ENCODE measurements at regions not wholly inside any gene's neighbourhood (a gene's known extent, or its start where the extent isn't known, plus 50 kb on each side); places are given as distances from the start of the nearest gene placed in this dataset.

- FAIRE-seq (no peak), DNase-seq (ENCODE audit: low read depth, low spot score) (no peak), ATAC-seq (peak; percentile 19; the same call in 2 of the 3 replicates)
- WGBS (ENCODE audit: insufficient coverage, insufficient replicate concordance, low lambda C conversion rate, missing lambda C conversion rate) = 51% methylated on average over 7 of the region's 7 CpGs
- Histone ChIP-seq H3K36me3 (ENCODE audit: control insufficient read depth in 2 of 2, insufficient read depth in 2 of 2, low read length in 1 of 2) (no peaks in the 10 kb centered on the region), H3K4me1 (ENCODE audit: control insufficient read depth, insufficient read depth, low read length) (no peaks in the 10 kb centered on the region), H3K27ac (ENCODE audit: control insufficient read depth, insufficient read depth) (no peak overlapping the region), H3K4me2 (ENCODE audit: control insufficient read depth, insufficient read depth) (no peak overlapping the region), H2AFZ (ENCODE audit: control insufficient read depth, low read depth, low read length) (no peak overlapping the region), H4K20me1 (ENCODE audit: control insufficient read depth, insufficient read depth) (no peaks in the 10 kb centered on the region), H3K27me3 (replicated peaks in 1 of 2; ENCODE audit: control insufficient read depth in 2 of 2, insufficient read depth in 2 of 2, low read length in 1 of 2) (no peaks in the 10 kb centered on the region), H3K9ac (ENCODE audit: control insufficient read depth, insufficient read depth, low read length) (no peak overlapping the region), H3K4me3 (no peak overlapping the region), H3K9me3 (replicated peaks; ENCODE audit: control insufficient read depth, insufficient read depth, low read length) (no peaks in the 10 kb centered on the region), H3K79me2 (ENCODE audit: control insufficient read depth, insufficient read depth, low read length) (no peaks in the 10 kb centered on the region)
- ChIA-PET SMC1A (ENCODE audit: uncharacterized antibody, unreplicated experiment) (interaction anchor here (1.1 to 1.4 kb wide), 3 partner anchors 18 to 77 kb away, joined by 3 to 6 read pairs (median 4); no protein-coding TSS in a partner anchor), POLR2A (interaction anchor here (1.1 kb wide), 1 partner anchor 23 kb away, joined by 3 read pairs; no protein-coding TSS in a partner anchor), RAD21 (ENCODE audit: unreplicated experiment) (interaction anchor here (0.9 kb wide), 1 partner anchor 31 kb away, joined by 3 read pairs; no protein-coding TSS in a partner anchor), CTCF (no interaction called here)
- intact Hi-C loops (cut with micrococcal nuclease; ENCODE audit: unreplicated experiment) = no loop called here
- TF ChIP-seq ZZZ3 (IDR thresholded peaks at IDR 0.05; ENCODE audit: control insufficient read depth, insufficient read length, low read depth) (no peak), CHD1 (IDR thresholded peaks at IDR 0.05; ENCODE audit: low read depth, low read length) (no peak), NFYA (IDR thresholded peaks at IDR 0.05; ENCODE audit: borderline replicate concordance, low read depth, low read length) (no peak), PKNOX1 (IDR thresholded peaks at IDR 0.05) (no peak), SP1 (IDR thresholded peaks at IDR 0.05; ENCODE audit: low read depth, low read length) (no peak), KDM1A (IDR thresholded peaks at IDR 0.05; ENCODE audit: borderline replicate concordance) (no peak), NFYB (IDR thresholded peaks at IDR 0.05; ENCODE audit: insufficient read depth, low read depth, low read length) (no peak), CHD4 (IDR thresholded peaks at IDR 0.05) (no peak), NFXL1 (IDR thresholded peaks at IDR 0.05; ENCODE audit: borderline replicate concordance) (no peak)
- TF ChIP-seq, protein P1, sequence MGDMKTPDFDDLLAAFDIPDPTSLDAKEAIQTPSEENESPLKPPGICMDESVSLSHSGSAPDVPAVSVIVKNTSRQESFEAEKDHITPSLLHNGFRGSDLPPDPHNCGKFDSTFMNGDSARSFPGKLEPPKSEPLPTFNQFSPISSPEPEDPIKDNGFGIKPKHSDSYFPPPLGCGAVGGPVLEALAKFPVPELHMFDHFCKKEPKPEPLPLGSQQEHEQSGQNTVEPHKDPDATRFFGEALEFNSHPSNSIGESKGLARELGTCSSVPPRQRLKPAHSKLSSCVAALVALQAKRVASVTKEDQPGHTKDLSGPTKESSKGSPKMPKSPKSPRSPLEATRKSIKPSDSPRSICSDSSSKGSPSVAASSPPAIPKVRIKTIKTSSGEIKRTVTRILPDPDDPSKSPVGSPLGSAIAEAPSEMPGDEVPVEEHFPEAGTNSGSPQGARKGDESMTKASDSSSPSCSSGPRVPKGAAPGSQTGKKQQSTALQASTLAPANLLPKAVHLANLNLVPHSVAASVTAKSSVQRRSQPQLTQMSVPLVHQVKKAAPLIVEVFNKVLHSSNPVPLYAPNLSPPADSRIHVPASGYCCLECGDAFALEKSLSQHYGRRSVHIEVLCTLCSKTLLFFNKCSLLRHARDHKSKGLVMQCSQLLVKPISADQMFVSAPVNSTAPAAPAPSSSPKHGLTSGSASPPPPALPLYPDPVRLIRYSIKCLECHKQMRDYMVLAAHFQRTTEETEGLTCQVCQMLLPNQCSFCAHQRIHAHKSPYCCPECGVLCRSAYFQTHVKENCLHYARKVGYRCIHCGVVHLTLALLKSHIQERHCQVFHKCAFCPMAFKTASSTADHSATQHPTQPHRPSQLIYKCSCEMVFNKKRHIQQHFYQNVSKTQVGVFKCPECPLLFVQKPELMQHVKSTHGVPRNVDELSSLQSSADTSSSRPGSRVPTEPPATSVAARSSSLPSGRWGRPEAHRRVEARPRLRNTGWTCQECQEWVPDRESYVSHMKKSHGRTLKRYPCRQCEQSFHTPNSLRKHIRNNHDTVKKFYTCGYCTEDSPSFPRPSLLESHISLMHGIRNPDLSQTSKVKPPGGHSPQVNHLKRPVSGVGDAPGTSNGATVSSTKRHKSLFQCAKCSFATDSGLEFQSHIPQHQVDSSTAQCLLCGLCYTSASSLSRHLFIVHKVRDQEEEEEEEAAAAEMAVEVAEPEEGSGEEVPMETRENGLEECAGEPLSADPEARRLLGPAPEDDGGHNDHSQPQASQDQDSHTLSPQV (IDR thresholded peaks at IDR 0.05) = no peak
- in situ Hi-C loops (cut with MboI) = no loop called here
- BruUV-seq (replicated peaks) = no TSS peak
Measured at GRCh38 chr14:58923751-58924405, 264.6 kb upstream of the DAAM1 start.

Data from GM12878 (cell line).